OCI-LY7 (cell line): ENCODE measurements at regions not wholly inside any gene's neighbourhood (a gene's known extent, or its start where the extent isn't known, plus 50 kb on each side); places are given as distances from the start of the nearest gene placed in this dataset.

Experiments
- CTCF ChIP-seq: fragments of 200-600 bp; sonication (generic); conservative IDR thresholded peaks from 2 replicates; pipeline ENCODE4 v1.5.1; 2014; ENCODE audit warnings: mild to moderate bottlenecking, antibody characterized with exemption, low read length, moderate library complexity, mixed read lengths
- EZH2phosphoT487 ChIP-seq: fragments of 200-600 bp; sonication (generic); IDR thresholded peaks from 2 replicates; pipeline ENCODE4 v1.6.1; 2018; ENCODE audit warnings: low read depth, borderline replicate concordance, mild to moderate bottlenecking, mixed run types, antibody characterized with exemption, low read length, moderate library complexity, mixed read lengths

GRCh38 chr20:50250679-50251382 lies 60.2 kb downstream of the CEBPB start:
- TF ChIP-seq CTCF, result no peak
- no peak for TF ChIP-seq EZH2phosphoT487
